H1 (cell line): ENCODE measurements at regions not wholly inside any gene's neighbourhood (a gene's known extent, or its start where the extent isn't known, plus 50 kb on each side); places are given as distances from the start of the nearest gene placed in this dataset.

Source experiments
- CTCF ChIA-PET: fragments of 300-600 bp; sonication (Branson Sonifier 250); formaldehyde crosslinking; loops from one replicate; lab custom pipeline; 2021; ENCODE audit not compliant: partially characterized antibody; lab: Charles Lee
- POLR2A ChIA-PET: fragments of 300-600 bp; sonication (Branson Sonifier 250); formaldehyde crosslinking; loops from one replicate; lab custom pipeline; 2021; ENCODE audit warnings: inconsistent platforms; ENCODE audit not compliant: partially characterized antibody; lab: Charles Lee
- DNase-seq, 2 experiments: peaks; one replicate each; pipeline versions ENCODE4 v3.0.0 to v3.0.0-alpha.2; 2010 to 2022; ENCODE audit warnings: low spot score in 2 of 2, low read depth in 1 of 2, mixed read lengths in 1 of 2
- FAIRE-seq: peaks from 2 replicates; lab custom pipeline; 2011; peaks lifted over from hg19 to GRCh38; lab: Jason Lieb, UNC
- H2AFZ ChIP-seq: 2 replicates; pipeline ENCODE4 v1.8.1; 2012; ENCODE audit warnings: low read length, inconsistent platforms
- H2AK5ac ChIP-seq: 2 replicates; pipeline ENCODE4 v1.6.1; 2013; ENCODE audit warnings: low read depth, low read length
- H2BK120ac ChIP-seq: replicated peaks from 2 replicates; pipeline ENCODE3; 2013; ENCODE audit warnings: low read depth, low read length, inconsistent platforms
- H2BK12ac ChIP-seq: 2 replicates; pipeline ENCODE4 v1.6.1; 2013; ENCODE audit warnings: low read depth, low read length
- H2BK15ac ChIP-seq: 2 replicates; pipeline ENCODE4 v1.6.1; 2013; ENCODE audit warnings: low read length
- H2BK20ac ChIP-seq: 2 replicates; pipeline ENCODE4 v1.6.1; 2013; ENCODE audit warnings: low read length
- H2BK5ac ChIP-seq: 2 replicates; pipeline ENCODE4 v1.6.1; 2013; ENCODE audit warnings: low read depth, low read length
- H3K14ac ChIP-seq: 2 replicates; pipeline ENCODE4 v1.6.1; 2013; ENCODE audit warnings: inconsistent platforms; ENCODE audit not compliant: insufficient read length
- H3K18ac ChIP-seq: 2 replicates; pipeline ENCODE4 v1.6.1; 2013; ENCODE audit warnings: low read length; ENCODE audit errors: extremely low read depth
- H3K23ac ChIP-seq: 2 replicates; pipeline ENCODE4 v1.6.1; 2013; ENCODE audit warnings: inconsistent platforms; ENCODE audit not compliant: insufficient read length
- H3K23me2 ChIP-seq: 2 replicates; pipeline ENCODE4 v1.6.1; 2013; ENCODE audit warnings: low read depth, low read length
- H3K27ac ChIP-seq: 2 replicates; pipeline ENCODE4 v1.6.1; 2011; ENCODE audit warnings: low read depth, low read length, inconsistent platforms
- H3K27me3 ChIP-seq, 4 experiments: replicated peaks in 1 of 4; 1 replicate in 1 of 4; 2 replicates in 3 of 4; pipeline versions ENCODE4 v1.6.1 to v1.8.1; 2011 to 2013; ENCODE audit warnings: low read length in 3 of 4, mild to moderate bottlenecking in 3 of 4, inconsistent platforms in 2 of 4, mixed read lengths in 2 of 4, moderate library complexity in 1 of 4; ENCODE audit not compliant: control insufficient read depth in 3 of 4, insufficient read depth in 3 of 4; ENCODE audit errors: extremely low read depth in 1 of 4
- H3K36me3 ChIP-seq, 4 experiments: 2 replicates each; pipeline versions ENCODE4 v1.6.1 to v1.8.1; 2011 to 2013; ENCODE audit warnings: mild to moderate bottlenecking in 4 of 4, low read length in 3 of 4, moderate library complexity in 2 of 4, control low read depth in 1 of 4, inconsistent platforms in 1 of 4; ENCODE audit not compliant: insufficient read depth in 4 of 4, control insufficient read depth in 2 of 4
- H3K4ac ChIP-seq: replicated peaks from 2 replicates; pipeline ENCODE3; 2013; ENCODE audit warnings: low read length, low read depth, mixed read lengths, inconsistent platforms; ENCODE audit not compliant: insufficient read length
- H3K4me1 ChIP-seq, 4 experiments: replicated peaks in 1 of 4; 1 replicate in 1 of 4; 2 replicates in 3 of 4; pipeline versions ENCODE4 v1.6.1 to v1.8.1; 2011 to 2013; ENCODE audit warnings: low read length in 3 of 4, inconsistent platforms in 2 of 4, mixed read lengths in 1 of 4; ENCODE audit not compliant: insufficient read depth in 4 of 4, control insufficient read depth in 3 of 4
- H3K4me2 ChIP-seq, 2 experiments: 2 replicates each; pipeline versions ENCODE4 v1.6.1 to v1.8.1; 2011 to 2013; ENCODE audit warnings: low read depth in 2 of 2, low read length in 2 of 2, control low read depth in 1 of 2, inconsistent platforms in 1 of 2, mild to moderate bottlenecking in 1 of 2; ENCODE audit not compliant: insufficient read depth in 1 of 2
- H3K4me3 ChIP-seq, 4 experiments: fragments of 200-600, 300-600 bp in 1 of 4; sonication (generic), shearing (Covaris generic), sonication (Bioruptor Twin) in 1 of 4; 2 replicates each; pipeline versions ENCODE4 v1.5.1 to v1.8.1; 2011 to 2016; ENCODE audit warnings: low read length in 4 of 4, low read depth in 3 of 4, control low read depth in 2 of 4, inconsistent platforms in 2 of 4, mild to moderate bottlenecking in 2 of 4, mixed read lengths in 1 of 4, moderate library complexity in 1 of 4; ENCODE audit not compliant: insufficient read depth in 2 of 4; ENCODE audit errors: extremely low read depth in 1 of 4
- H3K56ac ChIP-seq: replicated peaks from 2 replicates; pipeline ENCODE3; 2013; ENCODE audit warnings: low read depth, mild to moderate bottlenecking, mixed read lengths, low read length, inconsistent platforms; ENCODE audit not compliant: insufficient read length
- H3K79me1 ChIP-seq: 2 replicates; pipeline ENCODE4 v1.6.1; 2013; ENCODE audit warnings: low read depth, low read length, control low read depth
- H3K79me2 ChIP-seq, 2 experiments: 2 replicates each; pipeline versions ENCODE4 v1.6.1 to v1.8.1; 2012 to 2013; ENCODE audit warnings: low read length in 2 of 2, mild to moderate bottlenecking in 2 of 2, inconsistent platforms in 1 of 2; ENCODE audit not compliant: insufficient read depth in 2 of 2, control insufficient read depth in 1 of 2
- H3K9ac ChIP-seq, 4 experiments: replicated peaks in 1 of 4; 1 replicate in 1 of 4; 2 replicates in 3 of 4; pipeline versions ENCODE4 v1.6.1 to v1.8.1; 2011 to 2013; ENCODE audit warnings: low read depth in 3 of 4, low read length in 3 of 4, control low read depth in 2 of 4, mild to moderate bottlenecking in 2 of 4, moderate library complexity in 2 of 4, inconsistent platforms in 1 of 4; ENCODE audit errors: extremely low read depth in 1 of 4
- H3K9me3 ChIP-seq, 2 experiments: 2 replicates each; pipeline versions ENCODE4 v1.6.1 to v1.8.1; 2012 to 2013; ENCODE audit warnings: mild to moderate bottlenecking in 2 of 2, moderate library complexity in 2 of 2, control low read depth in 1 of 2, inconsistent platforms in 1 of 2, low read depth in 1 of 2, low read length in 1 of 2, mixed read lengths in 1 of 2; ENCODE audit not compliant: insufficient read depth in 2 of 2
- H4K20me1 ChIP-seq, 2 experiments: replicated peaks in 1 of 2; 2 replicates each; pipeline versions ENCODE3 to v1.8.1; 2011 to 2013; ENCODE audit warnings: inconsistent platforms in 2 of 2, low read length in 2 of 2, mild to moderate bottlenecking in 1 of 2; ENCODE audit not compliant: insufficient read depth in 2 of 2, control insufficient read depth in 1 of 2
- H4K5ac ChIP-seq: 2 replicates; pipeline ENCODE4 v1.6.1; 2013; ENCODE audit warnings: low read length, low read depth, mixed read lengths, inconsistent platforms; ENCODE audit not compliant: insufficient read length
- H4K8ac ChIP-seq: 2 replicates; pipeline ENCODE4 v1.8.0; 2013; ENCODE audit warnings: mild to moderate bottlenecking, moderate library complexity, low read length, inconsistent platforms; ENCODE audit not compliant: insufficient read depth; ENCODE audit errors: extremely low read depth
- H4K91ac ChIP-seq: replicated peaks from 2 replicates; pipeline ENCODE3; 2013; ENCODE audit warnings: low read length, mixed read lengths, inconsistent platforms; ENCODE audit not compliant: insufficient read length
- CHD1 ChIP-seq: IDR thresholded peaks from 2 replicates; pipeline ENCODE4 v1.6.1; 2012; ENCODE audit warnings: low read depth, low read length, improper control_type of control experiment
- JUN ChIP-seq: IDR thresholded peaks from 2 replicates; pipeline ENCODE4 v1.6.1; 2011; ENCODE audit warnings: low read depth, mild to moderate bottlenecking, improper control_type of control experiment, low read length
- KDM5A ChIP-seq: fragments of 200-600 bp; IDR thresholded peaks from 2 replicates; pipeline ENCODE4 v1.7.1; 2012; ENCODE audit warnings: mild to moderate bottlenecking, low read length, inconsistent platforms, mixed read lengths
- SP2 ChIP-seq: IDR thresholded peaks from 2 replicates; pipeline ENCODE4 v1.6.1; 2012; ENCODE audit warnings: mild to moderate bottlenecking, low read length, inconsistent platforms
- SP4 ChIP-seq: IDR thresholded peaks from 2 replicates; pipeline ENCODE4 v1.6.1; 2012; ENCODE audit warnings: low read length, inconsistent platforms
- SUZ12 ChIP-seq: fragments of 200-600 bp; sonication (generic); IDR thresholded peaks from 2 replicates; pipeline ENCODE4 v1.6.1; 2012; ENCODE audit warnings: mild to moderate bottlenecking, inconsistent platforms, low read length, moderate library complexity, mixed read lengths
- ZNF274 ChIP-seq: IDR thresholded peaks from 2 replicates; pipeline ENCODE4 v1.7.0; 2012; ENCODE audit warnings: low read length, borderline replicate concordance; ENCODE audit errors: extremely low read depth
- WGBS, 2 experiments: shearing (Covaris generic) in 1 of 2; methylation state at CpG; one replicate each; pipeline versions ENCODE4 v1.1.6 to v1.1.7; 2013 to 2015; ENCODE audit warnings: low lambda C conversion rate in 2 of 2, mixed read lengths in 2 of 2, inconsistent platforms in 1 of 2, low coverage in 1 of 2, missing lambda C conversion rate in 1 of 2; ENCODE audit not compliant: insufficient replicate concordance in 2 of 2, insufficient coverage in 1 of 2, insufficient read length in 1 of 2; ENCODE audit errors: extremely low coverage in 1 of 2, missing lambda C conversion rate in 1 of 2; 5-methylcytosine and 5-hydroxymethylcytosine counted together

- H4K20me1 ChIP-seq, result no peaks in the 10 kb centered on the region
- H3K9ac ChIP-seq, result no peak overlapping the region
- no peak overlapping the region for H3K18ac ChIP-seq
- H3K56ac ChIP-seq, result no peak overlapping the region
- no peak overlapping the region for H2AFZ ChIP-seq
- H4K91ac ChIP-seq, result no peak overlapping the region
- H3K4me3 ChIP-seq, result no peak overlapping the region
- WGBS, 2 experiments, result 83% methylated on average over 2 of the region's 2 CpGs; no CpG with 5 or more reads in 1 of the 2 experiments
- no peaks in the 10 kb centered on the region for H3K9me3 ChIP-seq
- no peak overlapping the region for H2BK5ac ChIP-seq
- no peaks in the 10 kb centered on the region for H3K36me3 ChIP-seq
- H3K14ac ChIP-seq, result no peak overlapping the region
- H3K27ac ChIP-seq, result no peak overlapping the region
- H2BK120ac ChIP-seq, result no peak overlapping the region
- FAIRE-seq (no peak), DNase-seq (no peak)
- no peak overlapping the region for H2AK5ac ChIP-seq
- H4K5ac ChIP-seq, result no peak overlapping the region
- H3K79me1 ChIP-seq, result no peaks in the 10 kb centered on the region
- no peaks in the 10 kb centered on the region for H3K79me2 ChIP-seq
- no peak overlapping the region for H3K23ac ChIP-seq
- H3K4me2 ChIP-seq, result no peak overlapping the region
- H2BK15ac ChIP-seq, result no peak overlapping the region
- H3K23me2 ChIP-seq, result no peaks in the 10 kb centered on the region
- H3K27me3 ChIP-seq, result no peaks in the 10 kb centered on the region
- TF ChIP-seq SUZ12 (no peak), SP4 (no peak), ZNF274 (no peak), SP2 (no peak), JUN (no peak), CHD1 (no peak), KDM5A (no peak)
- POLR2A ChIA-PET, result no interaction called here
- H3K4me1 ChIP-seq, result no peaks in the 10 kb centered on the region
- CTCF ChIA-PET, result interaction anchor here (1.2 kb wide), 1 partner anchor 55 kb away, joined by 3 read pairs; no protein-coding TSS in a partner anchor
- H4K8ac ChIP-seq, result no peak overlapping the region
- no peak overlapping the region for H2BK12ac ChIP-seq
- no peak overlapping the region for H3K4ac ChIP-seq
- H2BK20ac ChIP-seq, result no peak overlapping the region
Measured at GRCh38 chr5:159807586-159807985, 108.7 kb upstream of the ADRA1B start.
